CD4-positive, alpha-beta T cell treated with Interleukin-17A for 1 hour (primary cell): ENCODE measurements at regions not wholly inside any gene's neighbourhood (a gene's known extent, or its start where the extent isn't known, plus 50 kb on each side); places are given as distances from the start of the nearest gene placed in this dataset.

Experiments used
- DNase-seq: peaks from one replicate; pipeline ENCODE4 v3.0.0-alpha.2; 2020

- peak; percentile 38 for DNase-seq
Measured at GRCh38 chr7:106812027-106812643, 52.9 kb upstream of the PIK3CG start.

GRCh38 chr7:106813705-106814305, 51.3 kb upstream of the PIK3CG start:
- DNase-seq = no peak

GRCh38 chr7:106814887-106815286, 50.2 kb upstream of the PIK3CG start:
- DNase-seq = no peak
